ENCODE measurements at regions not wholly inside any gene's neighbourhood (a gene's known extent, or its start where the extent isn't known, plus 50 kb on each side); places are given as distances from the start of the nearest gene placed in this dataset.

GRCh38 chr10:129285459-129285858 lies 181.6 kb upstream of the MGMT start:
- no peak for TF ChIP-seq CTCF (conservative IDR thresholded peaks at IDR 0.05; ENCODE audit: low read depth, low read length)
- no peak for TF ChIP-seq EZH2phosphoT487 (IDR thresholded peaks at IDR 0.05; ENCODE audit: borderline replicate concordance, low read length)

Data from PC-3 (cell line).